Mammary epithelial cell (primary cell): ENCODE measurements at regions not wholly inside any gene's neighbourhood (a gene's known extent, or its start where the extent isn't known, plus 50 kb on each side); places are given as distances from the start of the nearest gene placed in this dataset.

ENCODE experiments used
- CTCF ChIP-seq, 2 donors: IDR thresholded peaks in 1 of 2; conservative IDR thresholded peaks in 1 of 2; 2 replicates each; pipeline ENCODE4 v1.5.1; 2011 to 2012; ENCODE audit warnings: inconsistent platforms in 2 of 2, low read length in 2 of 2, mild to moderate bottlenecking in 2 of 2, control low read depth in 1 of 2, low read depth in 1 of 2; ENCODE audit not compliant: insufficient read depth in 1 of 2; ENCODE audit errors: extremely low read depth in 1 of 2
- EZH2 ChIP-seq: IDR thresholded peaks from 2 replicates; pipeline ENCODE4 v1.6.1; 2012; ENCODE audit warnings: low read length, inconsistent platforms, borderline replicate concordance

GRCh38 chr5:2441495-2442180, 309.8 kb downstream of the IRX2 start:
- TF ChIP-seq CTCF (conservative IDR thresholded peaks at IDR 0.05 in 1 of 2, IDR thresholded peaks at IDR 0.05 in 1 of 2; ENCODE audit: extremely low read depth in 1 of 2, insufficient read depth in 1 of 2, low read depth in 1 of 2, low read length in 2 of 2) (no peak), EZH2 (no peak)
